IMR-90 (cell line): ENCODE measurements at regions not wholly inside any gene's neighbourhood (a gene's known extent, or its start where the extent isn't known, plus 50 kb on each side); places are given as distances from the start of the nearest gene placed in this dataset.
A peak's percentile ranks its signal among the peaks of the same experiment; 100 is the strongest.

Experiments used
- ATAC-seq: fragments of 200-7000 bp; cut with Tn5 transposase; 2 replicates; pipeline ENCODE4 v1.9.1; 2020; ENCODE audit warnings: low read depth, mild to moderate bottlenecking, moderate library complexity
- BruUV-seq: library from RNA; stranded (reverse); fragments of 400-500 nt; replicated peaks from 2 replicates; lab custom pipeline; 2021; lab: Mats Ljungman, UMichigan
- CTCF ChIA-PET: fragments of 300-600 bp; formaldehyde crosslinking; extraction: SDS; loops from one replicate; lab custom pipeline; 2021; ENCODE audit warnings: antibody characterized with exemption; lab: Yijun Ruan, JAX
- POLR2A ChIA-PET: fragments of 300-600 bp; sonication (Branson Sonifier 250); formaldehyde crosslinking; loops from one replicate; lab custom pipeline; 2022; ENCODE audit warnings: antibody characterized with exemption; ENCODE audit not compliant: unreplicated experiment; lab: Charles Lee
- DNase-seq: peaks from one replicate; pipeline ENCODE4 v3.0.0; 2013
- H2AFZ ChIP-seq: replicated peaks from 2 replicates; pipeline ENCODE3; 2013; ENCODE audit warnings: low read length, mild to moderate bottlenecking; ENCODE audit not compliant: poor library complexity
- H2AK5ac ChIP-seq: 2 replicates; pipeline ENCODE4 v1.6.1; 2013; ENCODE audit warnings: low read depth, low read length, inconsistent platforms
- H2AK9ac ChIP-seq: replicated peaks from 2 replicates; pipeline ENCODE3; 2013; ENCODE audit warnings: mild to moderate bottlenecking, low read depth, low read length, moderate library complexity; ENCODE audit not compliant: poor library complexity
- H2BK120ac ChIP-seq: 2 replicates; pipeline ENCODE4 v1.6.1; 2013; ENCODE audit warnings: low read depth, low read length, inconsistent platforms
- H2BK15ac ChIP-seq: 3 replicates; pipeline ENCODE4 v1.6.1; 2013; ENCODE audit warnings: low read depth, low read length, inconsistent platforms
- H2BK20ac ChIP-seq: 2 replicates; pipeline ENCODE4 v1.6.1; 2013; ENCODE audit warnings: low read depth, mild to moderate bottlenecking, inconsistent platforms, low read length, moderate library complexity
- H2BK5ac ChIP-seq: 2 replicates; pipeline ENCODE4 v1.6.1; 2013; ENCODE audit warnings: mild to moderate bottlenecking, low read depth, low read length, inconsistent platforms; ENCODE audit not compliant: poor library complexity, severe bottlenecking
- H3K14ac ChIP-seq: replicated peaks from 2 replicates; pipeline ENCODE4 v1.6.1; 2013; ENCODE audit warnings: low read depth, low read length, inconsistent platforms
- H3K18ac ChIP-seq: 2 replicates; pipeline ENCODE4 v1.6.1; 2013; ENCODE audit warnings: low read depth, low read length, control low read depth
- H3K23ac ChIP-seq: 2 replicates; pipeline ENCODE4 v1.6.1; 2013; ENCODE audit warnings: low read depth, low read length, inconsistent platforms
- H3K27ac ChIP-seq: 2 replicates; pipeline ENCODE4 v1.5.1; 2013; ENCODE audit warnings: mild to moderate bottlenecking, control low read depth, low read length; ENCODE audit not compliant: insufficient read depth
- H3K27me3 ChIP-seq: 2 replicates; pipeline ENCODE4 v1.6.1; 2013; ENCODE audit warnings: low read length; ENCODE audit not compliant: control insufficient read depth, insufficient read depth
- H3K36me3 ChIP-seq: 2 replicates; pipeline ENCODE4 v1.6.1; 2013; ENCODE audit warnings: low read length, mixed read lengths; ENCODE audit not compliant: control insufficient read depth, insufficient read depth
- H3K4ac ChIP-seq: 2 replicates; pipeline ENCODE4 v1.6.1; 2013; ENCODE audit warnings: low read depth, low read length, inconsistent platforms
- H3K4me1 ChIP-seq: 2 replicates; pipeline ENCODE4 v1.6.1; 2013; ENCODE audit warnings: low read length, mixed read lengths; ENCODE audit not compliant: control insufficient read depth, insufficient read depth
- H3K4me2 ChIP-seq: 2 replicates; pipeline ENCODE4 v1.6.1; 2013; ENCODE audit warnings: low read depth, mild to moderate bottlenecking, control low read depth, low read length, moderate library complexity
- H3K4me3 ChIP-seq: 2 replicates; pipeline ENCODE4 v1.5.1; 2013; ENCODE audit warnings: low read depth, mild to moderate bottlenecking, control low read depth, low read length, moderate library complexity; ENCODE audit not compliant: insufficient read depth
- H3K56ac ChIP-seq: 2 replicates; pipeline ENCODE4 v1.6.1; 2013; ENCODE audit warnings: low read length, inconsistent platforms; ENCODE audit not compliant: insufficient read depth; ENCODE audit errors: extremely low read depth
- H3K79me1 ChIP-seq, 2 experiments: 2 replicates each; pipeline ENCODE4 v1.6.1; 2013; ENCODE audit warnings: low read length in 2 of 2, inconsistent platforms in 1 of 2, low read depth in 1 of 2
- H3K9ac ChIP-seq: 2 replicates; pipeline ENCODE4 v1.6.1; 2013; ENCODE audit warnings: low read depth, low read length, control low read depth
- H3K9me1 ChIP-seq: 2 replicates; pipeline ENCODE4 v1.6.1; 2013; ENCODE audit warnings: low read length, inconsistent platforms; ENCODE audit not compliant: insufficient read depth
- H3K9me3 ChIP-seq: 2 replicates; pipeline ENCODE4 v1.6.1; 2013; ENCODE audit warnings: low read length; ENCODE audit not compliant: control insufficient read depth, insufficient read depth
- H4K20me1 ChIP-seq: 2 replicates; pipeline ENCODE4 v1.6.1; 2013; ENCODE audit warnings: low read length, inconsistent platforms; ENCODE audit not compliant: insufficient read depth
- H4K5ac ChIP-seq: 2 replicates; pipeline ENCODE4 v1.6.1; 2013; ENCODE audit warnings: mild to moderate bottlenecking, low read depth, low read length, control low read depth
- H4K8ac ChIP-seq, 2 experiments: 2 replicates each; pipeline ENCODE4 v1.6.1; 2013; ENCODE audit warnings: low read depth in 2 of 2, low read length in 2 of 2, control low read depth in 1 of 2, inconsistent platforms in 1 of 2
- H4K91ac ChIP-seq: 2 replicates; pipeline ENCODE4 v1.6.1; 2013; ENCODE audit warnings: low read depth, low read length, inconsistent platforms; ENCODE audit not compliant: insufficient read depth
- CTCF ChIP-seq: conservative IDR thresholded peaks from 2 replicates; pipeline ENCODE4 v1.5.1; 2012; ENCODE audit warnings: mild to moderate bottlenecking, low read depth, low read length, improper control_type of control experiment
- ELK1 ChIP-seq: fragments of 150-350 bp; IDR thresholded peaks from 2 replicates; pipeline ENCODE4 v1.6.1; 2016; ENCODE audit warnings: low read depth, mild to moderate bottlenecking, low read length, moderate library complexity, borderline replicate concordance
- FOS ChIP-seq: fragments of 150-350 bp; IDR thresholded peaks from 2 replicates; pipeline ENCODE4 v1.6.1; 2016; ENCODE audit warnings: low read depth, low read length
- WGBS, 2 experiments: methylation state at CpG; one replicate each; pipeline versions ENCODE4 v1.1.5 to v1.1.7; 2013; ENCODE audit warnings: missing lambda C conversion rate in 2 of 2; ENCODE audit not compliant: insufficient read length in 1 of 2; ENCODE audit errors: extremely low coverage in 2 of 2; 5-methylcytosine and 5-hydroxymethylcytosine counted together
- dilution Hi-C: fragments of 300-500 bp; cut with HindIII; formaldehyde crosslinking; loops from one replicate; pipeline ENCODE4 v1.14.3; 2018; ENCODE audit warnings: low sequenced_read_pairs; ENCODE audit not compliant: unreplicated experiment
- in situ Hi-C: fragments of 300-500 bp; cut with MboI; formaldehyde crosslinking; loops from 3 replicates; pipeline ENCODE4 v1.14.3; 2019; ENCODE audit warnings: low sequenced_read_pairs, inconsistent platforms, mixed read lengths
- intact Hi-C: fragments of 100-400 bp; cut with micrococcal nuclease; formaldehyde crosslinking; loops from 2 replicates; pipeline ENCODE4 v1.10.0; 2022

- H3K9ac ChIP-seq: no peak overlapping the region
- in situ Hi-C loops: no loop called here
- ChIA-PET CTCF (no interaction called here), POLR2A (no interaction called here)
- H3K4me3 ChIP-seq: no peak overlapping the region
- H2BK120ac ChIP-seq: peak overlapping the region; percentile 52; the same call in 1 of the 2 replicates
- BruUV-seq: no TSS peak
- no peak overlapping the region; the same call in 1 of the 2 replicates for H3K23ac ChIP-seq
- no peak overlapping the region for H3K18ac ChIP-seq
- no peaks in the 10 kb centered on the region for H3K27me3 ChIP-seq
- WGBS, 2 experiments: no CpG with 5 or more reads among the region's 5 CpGs
- intact Hi-C loops: no loop called here
- DNase-seq: peak; percentile 90
- H3K14ac ChIP-seq: no peak overlapping the region
- no peak overlapping the region for H2BK5ac ChIP-seq
- no peak overlapping the region; the same call in 1 of the 2 replicates for H3K27ac ChIP-seq
- peaks cover 2% of the 10 kb centered on the region for H3K4me1 ChIP-seq
- H3K9me1 ChIP-seq: peaks cover 5% of the 10 kb centered on the region; the same call in 1 of the 2 replicates
- H3K79me1 ChIP-seq: no peaks in the 10 kb centered on the region
- no peak overlapping the region for H3K4ac ChIP-seq
- no peaks in the 10 kb centered on the region for H3K9me3 ChIP-seq
- no peak overlapping the region for H2AFZ ChIP-seq
- no peaks in the 10 kb centered on the region for H3K36me3 ChIP-seq
- H4K91ac ChIP-seq: no peak overlapping the region
- no peak overlapping the region for H2BK20ac ChIP-seq
- no peak overlapping the region for H3K4me2 ChIP-seq
- dilution Hi-C loops: no loop called here
- no peak overlapping the region for H4K8ac ChIP-seq
- H4K20me1 ChIP-seq: no peaks in the 10 kb centered on the region
- TF ChIP-seq ELK1: no peak
- TF ChIP-seq FOS: 0 out of 2 replicates have a peak, but pooled peaks have one; percentile 42
- no peak for TF ChIP-seq CTCF
- H2BK15ac ChIP-seq: no peak overlapping the region
- H2AK9ac ChIP-seq: no peak overlapping the region
- peak; percentile 95 for ATAC-seq
- H4K5ac ChIP-seq: no peak overlapping the region
- H2AK5ac ChIP-seq: no peak overlapping the region
- no peak overlapping the region for H3K56ac ChIP-seq
These were observed 396.1 kb downstream of the TUSC7 start for GRCh38 chr3:117105686-117106085.
